Mesothelial cell of epicardium (in vitro differentiated cells): ENCODE measurements at regions not wholly inside any gene's neighbourhood (a gene's known extent, or its start where the extent isn't known, plus 50 kb on each side); places are given as distances from the start of the nearest gene placed in this dataset.
A peak's percentile ranks its signal among the peaks of the same experiment; 100 is the strongest.
"Not testable (repeated sequence)": the region's sequence is repeated elsewhere in the genome, so short reads cannot be mapped to it uniquely, and the experiment has no call there.

Experiments
- DNase-seq, 2 experiments: peaks; one replicate each; pipeline ENCODE4 v3.0.0; 2021; ENCODE audit warnings: low spot score in 2 of 2; ENCODE audit not compliant: unreplicated experiment in 2 of 2
- H3K27ac Mint-ChIP-seq: 2 replicates; pipeline ENCODE4 v1.8.0; 2021; ENCODE audit warnings: mixed read lengths
- H3K27me3 Mint-ChIP-seq: 2 replicates; pipeline ENCODE4 v1.8.0; 2021; ENCODE audit warnings: low read depth, mixed read lengths
- H3K36me3 Mint-ChIP-seq: 2 replicates; pipeline ENCODE4 v1.8.0; 2021; ENCODE audit warnings: mixed read lengths
- H3K4me1 Mint-ChIP-seq: 2 replicates; pipeline ENCODE4 v1.8.0; 2021; ENCODE audit warnings: mixed read lengths
- H3K4me3 Mint-ChIP-seq: 2 replicates; pipeline ENCODE4 v1.8.0; 2021; ENCODE audit warnings: mild to moderate bottlenecking, moderate library complexity, mixed read lengths
- H3K9me3 Mint-ChIP-seq: 2 replicates; pipeline ENCODE4 v1.8.0; 2021; ENCODE audit warnings: mixed read lengths
- CTCF ChIP-seq: fragments of 200-600 bp; sonication (generic); IDR thresholded peaks from one replicate; pipeline ENCODE4 v1.5.0; 2021; ENCODE audit warnings: antibody characterized with exemption; ENCODE audit not compliant: unreplicated experiment

GRCh38 chr2:116819355-116819754 is 995.1 kb upstream of the DDX18 start:
- H3K27me3 Mint-ChIP-seq, result no peaks in the 10 kb centered on the region
- H3K9me3 Mint-ChIP-seq, result no peaks in the 10 kb centered on the region
- H3K27ac Mint-ChIP-seq, result no peak overlapping the region
- no peak overlapping the region for H3K4me3 Mint-ChIP-seq
- no peaks in the 10 kb centered on the region for H3K36me3 Mint-ChIP-seq
- no peak for DNase-seq
- no peaks in the 10 kb centered on the region for H3K4me1 Mint-ChIP-seq
- TF ChIP-seq CTCF, result peak; percentile 65

DNA sequence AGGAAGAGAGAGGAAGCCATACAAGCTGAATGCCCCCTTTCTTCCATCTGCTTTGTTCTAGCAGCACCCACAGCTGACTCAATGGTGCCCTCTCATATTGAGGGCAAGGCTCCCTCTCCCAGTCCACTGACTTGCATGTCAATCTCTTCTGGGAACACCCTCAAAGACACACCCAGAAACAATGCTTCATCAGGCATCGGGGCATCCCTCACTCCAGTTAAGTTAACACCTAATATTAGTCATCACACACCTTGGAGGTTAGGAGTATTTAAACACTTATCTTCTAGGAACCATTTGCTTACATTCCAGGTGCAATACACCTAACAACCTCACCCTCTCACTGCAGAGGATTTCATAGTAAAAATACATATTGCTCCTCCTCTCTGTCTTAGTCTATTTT is 993.5 kb upstream of the DDX18 start:
- Mint-ChIP-seq H3K9me3 (no peaks in the 10 kb centered on the region), H3K36me3 (no peaks in the 10 kb centered on the region), H3K27me3 (no peaks in the 10 kb centered on the region), H3K4me1 (no peaks in the 10 kb centered on the region), H3K4me3 (no peak overlapping the region), H3K27ac (no peak overlapping the region)
- TF ChIP-seq CTCF, result no peak
- DNase-seq, result no peak

DNA sequence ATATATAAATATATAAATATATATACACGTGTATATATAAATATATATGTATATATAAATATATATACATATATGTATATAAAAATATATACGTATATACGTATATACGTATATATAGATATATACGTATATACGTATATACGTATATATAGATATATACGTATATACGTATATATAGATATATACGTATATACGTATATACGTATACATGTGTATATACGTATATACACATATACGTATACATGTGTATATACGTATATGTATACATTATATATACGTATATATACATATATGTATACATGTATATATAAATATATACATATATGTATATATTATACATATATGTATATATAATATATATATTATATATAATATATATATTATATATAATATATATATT is 984.9 kb upstream of the DDX18 start:
- H3K9me3 Mint-ChIP-seq, result peaks cover 17% of the 10 kb centered on the region
- not testable (repeated sequence) for H3K36me3 Mint-ChIP-seq, DNase-seq, H3K27ac Mint-ChIP-seq, H3K4me1 Mint-ChIP-seq, H3K4me3 Mint-ChIP-seq, H3K27me3 Mint-ChIP-seq

DNA sequence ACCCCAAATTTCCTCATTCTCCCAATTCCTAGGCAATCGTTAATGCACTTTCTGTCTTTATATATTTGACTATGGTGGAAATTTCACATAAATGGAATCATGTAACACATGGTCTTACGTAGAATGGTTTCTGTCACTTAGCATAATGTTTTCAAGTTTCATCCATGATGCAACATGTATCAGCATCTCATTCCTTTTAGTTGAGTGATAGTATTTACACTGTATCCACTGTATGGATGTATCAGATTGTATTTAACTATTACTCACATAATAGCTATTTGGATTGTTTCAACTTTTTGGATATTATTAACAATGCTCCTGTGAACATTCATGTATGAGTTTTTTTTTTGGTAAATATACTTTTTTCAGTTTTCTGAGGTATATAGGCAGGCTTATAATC is 982.3 kb upstream of the DDX18 start:
- peaks cover 17% of the 10 kb centered on the region for H3K9me3 Mint-ChIP-seq
- H3K4me3 Mint-ChIP-seq, result no peak overlapping the region
- no peaks in the 10 kb centered on the region for H3K27me3 Mint-ChIP-seq
- no peaks in the 10 kb centered on the region for H3K36me3 Mint-ChIP-seq
- no peaks in the 10 kb centered on the region for H3K4me1 Mint-ChIP-seq
- DNase-seq, result no peak
- TF ChIP-seq CTCF, result no peak
- no peak overlapping the region for H3K27ac Mint-ChIP-seq

DNA sequence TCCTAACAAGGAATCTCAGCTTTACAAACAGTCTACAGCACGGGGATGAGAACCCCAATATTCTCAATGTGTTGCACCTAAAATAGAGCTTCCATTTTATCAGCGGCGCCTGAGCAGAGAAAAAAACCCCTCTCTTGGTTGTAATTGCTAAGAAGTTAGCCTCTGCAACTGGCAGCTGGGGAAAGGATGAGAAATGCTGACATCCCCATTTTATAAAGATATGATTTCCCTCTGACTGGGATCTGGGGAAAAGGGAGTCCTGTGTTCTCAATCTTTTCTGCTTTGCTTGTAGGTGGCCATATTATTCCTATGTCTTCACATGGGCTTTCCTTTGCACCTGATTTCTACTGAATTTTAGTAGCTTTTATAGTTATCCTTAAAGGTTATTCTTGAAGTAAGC is 981.4 kb upstream of the DDX18 start:
- Mint-ChIP-seq H3K27ac (no peak overlapping the region), H3K4me3 (no peak overlapping the region), H3K4me1 (no peaks in the 10 kb centered on the region), H3K27me3 (no peaks in the 10 kb centered on the region), H3K36me3 (no peaks in the 10 kb centered on the region), H3K9me3 (peaks cover 11% of the 10 kb centered on the region)
- no peak for TF ChIP-seq CTCF
- no peak for DNase-seq

DNA sequence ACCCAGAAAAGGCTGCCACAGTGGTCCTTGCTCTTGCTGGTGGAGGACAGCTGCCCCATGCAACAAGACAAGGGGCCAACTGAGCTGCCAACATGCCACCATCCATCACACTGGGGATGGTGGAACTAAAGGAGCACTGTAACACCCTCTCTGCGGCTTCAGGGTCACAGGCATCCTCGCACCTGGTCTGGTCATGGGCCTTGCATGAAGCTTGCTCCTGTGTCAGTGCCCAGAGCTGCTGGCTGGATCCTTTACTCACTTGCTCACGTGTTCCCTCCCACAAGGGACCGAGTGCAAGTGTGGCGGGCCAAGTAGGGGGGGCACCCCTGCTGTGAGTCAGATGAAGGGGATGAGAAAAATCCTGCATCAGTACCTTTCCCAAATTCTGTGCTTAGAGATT is 972.3 kb upstream of the DDX18 start:
- no peak overlapping the region for H3K4me3 Mint-ChIP-seq
- H3K4me1 Mint-ChIP-seq, result no peaks in the 10 kb centered on the region
- H3K27ac Mint-ChIP-seq, result no peak overlapping the region
- H3K9me3 Mint-ChIP-seq, result peaks cover 10% of the 10 kb centered on the region
- no peak for DNase-seq
- H3K27me3 Mint-ChIP-seq, result no peaks in the 10 kb centered on the region
- TF ChIP-seq CTCF, result no peak
- H3K36me3 Mint-ChIP-seq, result no peaks in the 10 kb centered on the region
